Cardiac fibroblast (primary cell): ENCODE measurements at regions not wholly inside any gene's neighbourhood (a gene's known extent, or its start where the extent isn't known, plus 50 kb on each side); places are given as distances from the start of the nearest gene placed in this dataset.

ENCODE experiments used
- DNase-seq, 2 donors: peaks; one replicate each; pipeline versions ENCODE4 v3.0.0 to v3.0.0-alpha.2; 2010; ENCODE audit warnings: low read depth in 2 of 2
- H3K4me3 ChIP-seq, 2 donors: replicated peaks in 1 of 2; 1 replicate in 1 of 2; 2 replicates in 1 of 2; pipeline ENCODE4 v1.5.1; 2011; ENCODE audit warnings: low read depth in 2 of 2, low read length in 2 of 2, mild to moderate bottlenecking in 2 of 2, moderate library complexity in 1 of 2
- TF ChIP-seq, protein P1 (sequence below): IDR thresholded peaks from one replicate; pipeline ENCODE4 v1.5.1; 2011; ENCODE audit warnings: low read depth, mild to moderate bottlenecking, low read length, inconsistent platforms

DNA sequence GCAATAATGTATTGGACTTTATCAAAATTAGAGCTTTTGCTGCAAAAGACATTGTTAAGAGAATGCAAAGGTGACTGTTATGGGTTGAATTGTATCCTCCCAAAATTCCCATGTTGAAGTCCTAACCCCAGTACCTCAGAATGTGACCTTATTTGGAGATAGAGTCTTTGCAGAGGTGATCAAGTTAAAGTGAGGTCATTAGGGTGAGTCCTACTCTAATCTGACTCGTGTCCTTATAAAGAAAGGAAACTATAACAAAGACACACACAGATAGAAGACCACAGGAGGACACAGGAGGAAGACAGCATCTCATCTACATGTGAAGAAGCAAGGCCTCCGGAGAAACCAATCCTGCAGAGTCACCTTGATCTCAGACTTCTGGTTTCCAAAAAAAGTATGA lies 1011.2 kb downstream of the TBC1D22A start:
- DNase-seq = no peak
- no peak overlapping the region for H3K4me3 ChIP-seq
- TF ChIP-seq, protein P1, sequence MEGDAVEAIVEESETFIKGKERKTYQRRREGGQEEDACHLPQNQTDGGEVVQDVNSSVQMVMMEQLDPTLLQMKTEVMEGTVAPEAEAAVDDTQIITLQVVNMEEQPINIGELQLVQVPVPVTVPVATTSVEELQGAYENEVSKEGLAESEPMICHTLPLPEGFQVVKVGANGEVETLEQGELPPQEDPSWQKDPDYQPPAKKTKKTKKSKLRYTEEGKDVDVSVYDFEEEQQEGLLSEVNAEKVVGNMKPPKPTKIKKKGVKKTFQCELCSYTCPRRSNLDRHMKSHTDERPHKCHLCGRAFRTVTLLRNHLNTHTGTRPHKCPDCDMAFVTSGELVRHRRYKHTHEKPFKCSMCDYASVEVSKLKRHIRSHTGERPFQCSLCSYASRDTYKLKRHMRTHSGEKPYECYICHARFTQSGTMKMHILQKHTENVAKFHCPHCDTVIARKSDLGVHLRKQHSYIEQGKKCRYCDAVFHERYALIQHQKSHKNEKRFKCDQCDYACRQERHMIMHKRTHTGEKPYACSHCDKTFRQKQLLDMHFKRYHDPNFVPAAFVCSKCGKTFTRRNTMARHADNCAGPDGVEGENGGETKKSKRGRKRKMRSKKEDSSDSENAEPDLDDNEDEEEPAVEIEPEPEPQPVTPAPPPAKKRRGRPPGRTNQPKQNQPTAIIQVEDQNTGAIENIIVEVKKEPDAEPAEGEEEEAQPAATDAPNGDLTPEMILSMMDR = no peak

DNA sequence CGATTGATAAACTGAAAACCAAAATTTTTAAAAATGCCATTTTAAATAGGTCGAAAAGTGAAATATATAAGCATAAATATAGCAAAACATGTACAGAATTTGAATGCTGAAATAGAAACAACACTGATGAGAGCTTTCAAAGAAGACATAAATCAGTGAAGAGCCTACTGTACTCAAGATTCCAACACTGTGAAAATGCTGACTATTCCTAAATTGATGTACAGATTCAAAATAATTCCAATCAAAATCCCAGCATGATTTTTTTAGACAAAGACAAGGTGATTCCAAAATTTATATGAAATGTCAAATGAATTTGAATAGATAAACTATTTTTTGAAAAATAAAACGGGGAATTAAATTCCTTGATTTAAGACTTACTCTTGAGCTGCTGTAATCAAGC lies 1010.4 kb downstream of the TBC1D22A start:
- no peak for DNase-seq
- TF ChIP-seq, protein P1 = no peak
- H3K4me3 ChIP-seq = no peak overlapping the region

DNA sequence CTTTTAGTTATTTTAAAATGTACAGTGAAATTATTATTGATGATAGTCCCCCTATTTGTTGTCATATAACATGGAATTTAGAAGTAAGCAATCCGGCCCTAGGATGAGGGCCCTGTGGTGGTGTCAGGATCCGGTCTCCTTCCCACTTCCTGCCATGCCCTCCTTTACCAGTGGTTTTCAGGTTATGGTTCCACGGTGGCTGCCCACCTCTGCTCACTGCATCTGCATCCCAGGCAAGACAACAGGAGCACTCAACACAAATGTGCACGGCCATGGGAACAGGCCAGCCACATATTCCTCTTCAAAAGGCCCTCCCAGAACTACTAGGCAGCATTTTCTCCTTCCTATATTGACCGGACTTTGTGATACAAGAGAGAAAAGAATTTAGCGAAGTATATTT lies 1007.2 kb downstream of the TBC1D22A start:
- TF ChIP-seq, protein P1 = no peak
- DNase-seq = no peak
- no peak overlapping the region for H3K4me3 ChIP-seq

DNA sequence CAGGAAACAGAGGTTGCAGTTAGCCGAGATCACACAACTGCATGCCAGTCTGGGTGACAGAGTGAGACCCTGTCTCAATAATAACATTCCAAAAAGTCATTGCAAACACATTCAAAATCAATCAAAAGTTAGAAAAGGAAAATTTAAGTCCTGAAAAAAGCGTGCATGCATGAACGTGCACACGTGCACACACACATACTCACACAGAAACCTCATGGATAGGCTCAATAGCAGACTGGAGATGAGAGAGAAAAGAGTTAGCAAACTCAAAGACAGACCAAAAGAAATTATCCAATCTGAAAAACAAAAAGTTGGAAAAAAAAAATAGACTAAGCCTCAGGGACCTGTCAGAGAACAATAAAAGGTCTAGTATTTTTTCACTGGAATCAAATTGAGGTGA lies 1005.6 kb downstream of the TBC1D22A start:
- DNase-seq = no peak
- TF ChIP-seq, protein P1 = no peak
- no peak overlapping the region for H3K4me3 ChIP-seq

DNA sequence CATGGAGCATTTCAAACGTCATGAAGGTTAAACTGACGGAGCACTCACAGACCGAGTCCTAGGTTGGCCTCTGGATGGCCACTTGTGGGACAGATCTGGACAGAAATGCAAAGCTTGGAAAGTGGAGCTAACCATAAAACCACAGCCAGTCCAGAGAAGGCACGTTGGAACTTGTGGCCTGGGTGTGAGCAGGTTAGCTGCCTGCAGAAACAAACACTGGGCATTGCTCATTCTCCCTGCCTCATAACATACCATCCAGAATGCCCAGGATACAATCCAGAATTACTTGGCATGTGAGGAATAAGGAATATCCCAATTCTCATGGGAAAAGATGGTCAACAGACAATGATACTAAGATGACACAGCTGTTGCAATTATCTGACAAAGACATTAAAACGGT lies 1005.0 kb downstream of the TBC1D22A start:
- TF ChIP-seq, protein P1 = no peak
- H3K4me3 ChIP-seq = no peak overlapping the region
- DNase-seq = no peak

DNA sequence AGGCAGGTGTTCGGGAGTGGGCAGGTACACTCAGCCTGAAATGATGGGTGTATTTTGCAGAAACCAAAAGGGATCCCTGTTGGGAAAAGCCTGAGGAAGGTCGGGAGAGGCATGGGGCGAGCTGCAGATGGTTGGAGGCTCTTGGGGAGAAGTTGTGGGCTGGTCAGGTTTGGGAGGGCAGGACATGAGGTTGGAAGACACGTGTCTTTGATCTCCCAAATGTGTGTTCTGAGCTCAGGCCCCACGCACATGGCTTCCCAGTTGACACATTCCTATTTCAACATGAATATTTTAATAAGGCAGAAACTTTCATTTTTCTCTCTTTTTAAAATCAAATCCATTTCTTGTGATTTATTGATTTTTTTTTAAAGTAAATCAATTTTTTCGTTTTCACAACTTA lies 1003.3 kb downstream of the TBC1D22A start:
- DNase-seq = no peak
- no peak overlapping the region for H3K4me3 ChIP-seq
- TF ChIP-seq, protein P1 = no peak

DNA sequence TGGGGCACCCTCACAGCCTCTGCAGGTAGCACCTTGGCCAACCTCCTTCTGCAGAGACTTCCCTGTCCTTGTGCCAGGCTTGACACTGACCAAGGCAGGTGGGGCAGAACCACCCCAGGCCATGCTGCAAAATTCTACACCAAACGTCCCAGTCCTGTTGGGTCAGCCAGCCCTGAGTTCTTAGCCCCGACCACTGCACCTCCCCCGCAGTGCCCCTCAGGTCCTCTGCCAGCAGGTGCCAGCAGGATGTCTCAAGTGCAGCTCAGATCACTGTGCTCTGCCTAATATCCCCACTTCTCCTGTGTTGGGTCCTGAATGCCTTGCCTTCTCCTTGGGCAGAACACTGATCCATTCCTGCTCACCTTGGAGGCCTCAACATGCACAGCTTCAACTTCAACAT lies 999.7 kb downstream of the TBC1D22A start:
- no peak overlapping the region for H3K4me3 ChIP-seq
- DNase-seq = no peak
- TF ChIP-seq, protein P1 = no peak
